NCI-H2171 treated with DMSO at 0.1 percent for 48 hours (cell line): ENCODE measurements at regions not wholly inside any gene's neighbourhood (a gene's known extent, or its start where the extent isn't known, plus 50 kb on each side); places are given as distances from the start of the nearest gene placed in this dataset.

Experiments used
- DNase-seq: peaks from one replicate; lab custom pipeline; 2025; lab: John Stamatoyannopoulos, UW

DNA sequence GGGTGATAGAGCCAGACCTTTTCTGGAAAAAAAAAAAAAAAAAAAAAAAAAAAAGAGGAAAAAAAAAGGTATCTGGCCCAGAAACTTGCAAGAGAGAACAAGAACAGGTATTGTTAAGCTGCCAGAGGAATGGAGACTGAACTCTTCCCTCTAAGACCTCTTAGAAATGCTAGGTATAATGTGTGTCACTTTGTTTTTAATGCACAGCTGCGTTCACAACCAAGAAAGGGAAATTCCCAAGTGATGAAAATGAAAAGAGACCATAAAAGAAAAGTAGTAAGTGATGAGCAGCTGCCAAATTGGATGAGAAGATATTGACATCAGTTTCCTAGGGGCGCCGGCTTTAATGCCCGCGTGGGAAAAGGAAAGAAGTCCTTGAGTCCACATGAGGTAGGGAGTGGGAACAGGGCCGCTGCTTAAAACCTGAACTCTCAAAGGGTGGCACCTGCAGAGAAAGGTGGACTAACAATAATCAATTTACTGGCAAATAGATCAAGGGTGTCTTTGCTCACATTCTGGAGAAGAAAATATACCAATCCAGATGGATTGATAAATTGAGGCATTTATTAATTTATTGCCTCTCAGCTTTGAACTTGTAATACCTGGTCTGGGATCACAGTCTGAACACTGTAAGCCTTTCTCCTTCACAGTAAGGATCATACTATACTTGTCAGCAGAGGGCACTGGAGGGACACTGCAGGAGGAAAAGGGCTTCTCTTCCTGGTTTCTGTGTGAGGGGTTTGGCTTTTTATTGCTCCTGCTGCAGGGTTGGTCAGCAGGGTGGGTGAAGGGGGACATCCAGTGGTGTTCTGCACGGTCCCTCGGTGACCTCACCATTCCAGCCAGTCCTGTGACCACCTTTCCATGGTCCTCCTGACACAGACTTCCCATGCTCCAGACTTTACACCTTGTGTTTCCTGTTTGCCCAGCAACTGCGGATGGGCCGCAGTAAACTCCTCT lies 131.6 kb downstream of the AQP9 start:
- peak; percentile 62 for DNase-seq

DNA sequence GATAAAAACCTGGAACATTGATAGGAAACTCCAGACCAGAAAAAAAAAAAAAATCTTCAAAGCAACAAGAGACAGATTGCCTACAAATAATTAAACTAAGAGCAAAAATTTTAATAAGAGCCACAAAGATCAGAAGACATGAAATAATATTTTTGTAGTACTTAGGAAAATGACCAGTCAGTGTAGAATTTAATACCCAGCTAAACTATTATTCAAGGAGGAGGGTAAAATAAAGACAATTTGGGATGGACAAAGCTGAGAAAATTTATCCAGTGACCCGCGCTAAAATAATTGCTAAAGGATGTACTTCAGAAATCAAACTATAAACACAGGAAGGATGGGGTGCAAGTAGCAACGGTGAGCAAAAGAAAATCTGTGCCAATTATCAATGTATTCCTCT lies 133.2 kb downstream of the AQP9 start:
- DNase-seq = no peak

GRCh38 chr15:58273104-58273503 lies 134.9 kb downstream of the AQP9 start:
- no peak for DNase-seq

DNA sequence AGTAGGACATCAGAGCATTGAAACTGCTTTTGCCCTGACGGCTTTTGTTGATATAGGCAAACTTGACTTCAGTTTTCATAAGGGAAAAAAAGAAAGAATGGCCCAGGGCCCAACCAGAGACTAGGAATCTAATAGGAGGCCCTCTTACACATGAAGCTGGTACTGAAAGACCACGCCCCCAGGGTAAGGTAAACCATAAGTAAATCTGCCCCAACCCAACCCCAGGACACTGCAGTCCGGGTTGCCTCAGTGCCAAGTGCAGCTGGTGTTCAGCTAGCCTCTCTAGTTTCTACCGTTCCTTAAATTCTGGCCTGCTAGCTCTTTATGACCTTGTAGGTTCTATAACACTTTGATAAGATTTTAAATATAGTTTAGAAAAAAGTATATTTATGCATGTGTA lies 136.7 kb downstream of the AQP9 start:
- no peak for DNase-seq

DNA sequence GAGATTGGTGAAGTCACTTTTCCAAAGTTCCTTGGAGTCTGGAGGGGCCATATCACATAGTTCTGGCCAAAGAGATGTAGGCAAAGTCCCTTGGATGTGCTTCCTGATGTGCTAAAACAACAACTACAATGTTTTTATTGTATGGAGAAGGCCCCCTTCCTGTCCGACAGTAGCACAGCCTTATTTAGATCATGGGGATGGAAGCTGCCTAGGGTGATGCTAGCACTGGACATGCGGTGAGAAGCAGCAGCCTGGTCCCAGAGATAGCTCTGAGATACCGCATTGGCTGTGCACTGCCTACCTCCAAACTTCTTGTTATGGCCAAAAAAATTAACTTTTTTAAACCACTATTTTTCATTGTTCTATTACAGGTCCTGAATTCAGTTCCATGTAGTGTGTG lies 137.6 kb downstream of the AQP9 start:
- DNase-seq = no peak

DNA sequence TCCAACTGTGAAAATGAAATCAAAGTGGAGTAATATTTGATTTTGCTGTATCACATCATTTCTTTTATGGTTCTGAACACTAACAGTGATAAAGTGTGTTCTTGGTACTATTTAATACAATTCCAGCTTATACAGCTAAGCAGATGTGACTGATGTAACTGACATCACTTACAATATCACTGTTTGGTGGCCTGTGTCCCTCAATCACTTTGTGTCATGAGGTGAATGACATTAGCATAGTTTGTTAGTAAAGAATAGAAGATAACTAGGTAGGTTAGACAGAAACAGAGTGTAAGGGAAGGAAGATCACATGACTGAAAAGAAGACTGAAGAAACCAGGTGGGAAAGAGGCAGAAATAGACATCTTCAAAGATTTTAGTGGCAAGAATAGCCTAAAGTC lies 138.7 kb downstream of the AQP9 start:
- DNase-seq = no peak

DNA sequence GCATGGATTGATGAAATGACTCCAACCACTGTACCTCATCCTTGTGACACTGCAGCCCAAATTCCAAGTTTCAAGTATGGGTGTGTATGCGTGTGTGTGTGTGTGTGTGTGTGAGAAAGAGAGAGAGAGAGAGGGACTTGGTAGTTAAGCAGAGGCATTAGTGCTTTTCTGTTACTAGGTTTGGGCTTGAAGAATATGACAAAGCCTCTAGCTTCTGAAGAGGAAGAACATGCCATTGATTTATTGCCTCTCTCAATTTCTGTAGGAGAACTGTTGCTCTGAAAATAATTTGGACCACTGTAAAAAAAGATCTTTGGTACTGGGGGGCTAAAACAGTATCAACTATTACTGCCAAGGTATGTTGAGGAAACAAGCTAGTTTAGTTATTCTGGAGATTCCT lies 139.2 kb downstream of the AQP9 start:
- DNase-seq = no peak

DNA sequence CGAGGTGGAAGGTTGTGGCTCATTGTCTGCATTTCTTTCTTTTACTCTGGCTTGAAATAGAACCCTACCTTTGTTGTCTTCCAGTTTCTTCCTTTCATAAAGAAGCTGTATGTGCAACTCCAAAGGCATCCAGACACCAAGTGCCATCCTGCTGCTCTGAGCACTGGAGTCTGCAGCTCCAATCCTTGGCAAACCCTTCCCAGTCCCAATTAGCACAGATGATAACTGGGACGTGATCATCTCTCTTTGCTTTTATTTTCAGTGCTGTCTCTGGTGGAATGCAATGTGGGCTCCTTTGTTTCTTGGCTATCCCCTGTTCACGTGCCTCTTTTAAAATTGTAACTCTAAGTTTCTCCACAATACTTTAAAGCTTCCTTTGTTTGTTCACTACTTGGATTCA lies 140.9 kb downstream of the AQP9 start:
- DNase-seq = no peak

DNA sequence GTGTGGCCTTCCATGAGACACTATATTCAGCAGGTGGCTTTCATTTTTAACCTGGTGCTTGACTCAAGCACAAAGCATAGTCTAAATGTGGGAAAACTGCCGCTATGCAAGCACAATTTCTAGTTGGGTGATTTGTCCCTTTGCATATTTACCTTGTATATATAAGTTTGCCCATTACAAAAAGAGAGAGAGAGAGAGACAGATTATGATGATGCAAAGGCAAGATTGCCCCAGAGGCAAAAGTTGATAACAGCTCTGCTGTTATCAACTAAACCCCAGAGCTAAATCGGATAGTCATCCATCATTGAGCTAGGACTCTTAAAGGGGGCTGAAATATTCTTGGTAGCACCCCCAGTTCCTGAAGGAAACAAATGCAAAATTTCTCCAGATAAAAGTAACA lies 141.5 kb downstream of the AQP9 start:
- DNase-seq = no peak

GRCh38 chr15:58282060-58282708 lies 144.0 kb downstream of the AQP9 start:
- DNase-seq = no peak

DNA sequence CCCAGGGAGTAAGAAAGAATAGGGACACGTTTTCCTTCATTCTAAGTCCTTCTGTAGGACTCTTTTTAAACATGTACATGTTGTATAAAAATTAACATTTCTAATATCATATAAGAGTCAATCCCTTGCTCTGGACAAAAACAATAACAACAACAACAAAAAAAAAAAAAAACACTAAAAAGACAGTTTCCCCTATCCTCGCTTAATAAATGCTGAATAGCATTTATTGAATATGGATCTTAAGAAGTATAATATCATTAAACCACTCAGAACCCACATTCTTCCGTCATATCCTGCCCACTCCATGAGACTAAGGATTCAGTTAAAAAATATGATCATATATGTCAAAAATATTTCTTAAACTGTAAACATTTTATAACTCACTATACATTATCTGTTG lies 145.1 kb downstream of the AQP9 start:
- no peak for DNase-seq

- DNase-seq = no peak
Measured at GRCh38 chr15:58284293-58284692, 146.1 kb downstream of the AQP9 start.

GRCh38 chr15:58285212-58285920 lies 146.4 kb upstream of the LIPC start:
- no peak for DNase-seq

- no peak for DNase-seq
Measured at GRCh38 chr15:58285921-58286278, 145.9 kb upstream of the LIPC start.

DNA sequence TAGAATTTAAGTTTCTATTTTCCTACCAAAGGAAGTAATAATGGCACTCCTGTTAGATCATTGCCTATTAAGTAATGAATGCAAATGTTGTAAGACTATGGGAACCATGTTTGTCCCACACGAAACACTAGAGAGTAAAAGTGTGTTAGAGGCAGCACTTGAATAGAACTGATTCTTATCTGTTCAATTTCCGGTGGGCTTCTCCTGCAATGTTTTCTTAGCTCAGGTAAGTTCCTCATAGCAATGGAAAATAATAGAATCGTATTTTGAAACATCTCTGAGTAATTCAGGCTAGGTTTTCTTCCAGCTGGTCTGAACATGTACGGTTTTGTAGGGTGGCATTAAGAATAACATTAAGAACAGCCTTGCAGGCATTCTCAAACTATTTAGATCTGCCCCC lies 145.3 kb upstream of the LIPC start:
- no peak for DNase-seq

DNA sequence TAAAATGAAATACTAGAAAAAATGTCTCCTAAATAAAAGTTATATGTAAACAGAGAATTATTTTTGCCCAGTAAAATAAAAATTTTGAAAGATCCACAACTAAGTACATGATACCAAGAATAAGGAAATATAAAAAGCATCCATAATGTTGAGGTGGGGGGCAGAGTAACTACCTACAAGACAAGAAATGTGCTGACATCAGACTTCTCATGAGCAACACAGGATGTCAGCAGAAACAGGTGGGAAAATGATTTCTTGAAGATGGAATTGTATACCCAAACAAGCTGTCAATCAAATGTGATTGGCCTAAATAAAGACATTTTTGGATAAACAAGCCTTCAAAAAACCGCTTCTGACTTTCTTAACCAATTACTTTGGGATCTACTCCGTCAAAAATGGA lies 143.9 kb upstream of the LIPC start:
- no peak for DNase-seq

DNA sequence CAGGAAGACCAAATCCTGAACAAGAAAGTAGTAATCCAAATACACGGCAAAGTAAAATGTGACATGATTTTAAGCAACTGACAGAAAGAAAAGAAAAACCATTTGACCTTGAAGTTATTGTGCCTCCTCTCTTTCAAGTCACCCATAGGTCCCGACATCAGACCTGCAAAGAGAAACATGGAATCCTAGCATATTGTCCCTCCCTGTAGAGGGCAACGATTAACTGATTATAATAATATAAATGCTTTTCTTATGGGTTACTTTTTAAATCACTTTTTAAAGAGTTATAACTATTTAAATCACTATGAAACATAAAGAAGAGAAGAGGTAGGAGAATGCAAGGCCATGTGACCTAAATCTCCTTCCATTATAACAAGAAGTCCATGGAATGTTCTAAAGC lies 143.2 kb upstream of the LIPC start:
- no peak for DNase-seq

DNA sequence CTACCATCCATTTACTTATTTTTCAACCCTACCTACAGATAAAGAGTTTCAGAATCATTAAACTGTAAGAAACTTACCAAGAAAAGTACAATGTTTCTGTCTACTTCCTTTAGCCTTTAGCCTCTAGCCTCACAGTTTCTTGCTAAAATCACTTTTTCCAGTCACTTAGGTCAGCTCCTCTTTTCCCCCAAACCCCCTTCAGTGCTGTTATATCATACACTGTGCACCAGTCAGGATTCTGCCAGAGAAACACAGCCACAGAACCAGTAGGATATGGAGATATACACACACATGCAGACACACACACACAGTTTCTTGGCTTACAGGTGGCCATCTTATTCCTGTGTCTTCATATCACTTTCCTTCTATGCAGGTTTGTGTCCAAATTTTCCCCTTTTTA lies 139.9 kb upstream of the LIPC start:
- DNase-seq = no peak

DNA sequence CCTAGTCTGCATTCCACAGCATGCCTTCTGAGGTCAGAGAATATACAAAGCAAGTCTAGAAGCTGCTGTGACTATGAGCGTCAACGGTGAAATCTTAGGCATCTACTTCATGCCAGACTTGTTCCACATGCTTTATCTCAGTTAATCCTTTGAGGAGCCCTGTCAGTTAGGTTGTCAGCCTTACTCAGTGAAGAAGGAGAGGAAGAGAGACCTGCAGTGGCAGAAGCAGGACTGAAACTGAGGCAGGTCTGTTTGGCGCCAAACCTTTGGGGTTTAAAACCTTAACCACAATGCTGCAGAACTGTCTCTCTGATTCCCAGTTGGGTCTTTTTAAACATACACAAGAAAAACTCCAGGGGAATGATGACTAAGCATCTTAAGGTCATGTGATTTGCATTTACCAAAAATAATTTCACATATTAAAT lies 139.0 kb upstream of the LIPC start:
- DNase-seq = no peak

DNA sequence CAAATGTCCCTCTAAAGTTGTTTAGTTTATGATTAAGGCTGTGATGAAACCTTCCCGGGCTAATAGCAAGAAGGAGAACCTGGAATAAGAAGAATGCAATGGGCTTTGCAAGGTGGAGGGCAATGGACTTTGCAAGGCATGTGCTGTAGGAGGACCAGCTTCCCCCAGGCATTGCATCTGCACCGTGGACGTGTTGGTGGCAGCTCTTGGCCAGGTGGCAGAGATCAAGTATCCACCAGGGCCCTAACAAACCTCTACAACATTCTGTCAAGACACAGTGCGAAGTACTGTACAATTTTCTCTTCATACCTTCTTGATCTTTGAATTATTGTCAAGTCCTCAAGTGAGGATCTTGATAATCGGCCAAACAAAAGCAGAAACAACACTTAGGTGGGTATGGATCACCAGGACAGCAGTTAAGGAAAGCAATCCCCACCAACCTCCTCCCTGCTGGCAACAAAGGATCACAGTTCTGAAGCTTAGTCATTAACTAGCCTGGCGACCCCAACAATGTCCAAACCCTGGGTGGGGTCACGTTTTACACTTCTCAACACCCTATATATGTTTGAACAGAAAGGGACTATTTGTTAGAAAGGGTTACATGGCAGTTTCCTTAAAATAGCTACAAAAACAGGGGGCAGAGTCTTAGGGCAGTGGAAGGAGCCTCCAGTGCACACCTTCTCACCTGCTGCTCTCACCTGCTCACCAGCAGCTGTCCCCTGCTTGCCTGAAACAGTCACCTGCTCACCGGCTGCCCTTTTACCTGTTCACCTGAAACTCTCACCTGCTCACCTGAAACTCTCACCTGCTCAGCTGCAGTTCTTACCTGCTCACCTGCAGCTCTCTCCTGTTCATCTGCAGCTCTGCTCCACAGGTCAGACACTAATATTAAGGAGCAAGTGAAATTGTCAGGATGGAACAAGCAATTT lies 137.9 kb upstream of the LIPC start:
- peak; percentile 33 for DNase-seq

- DNase-seq = no peak
Measured at GRCh38 chr15:58294681-58295254, 137.0 kb upstream of the LIPC start.
